Mucosa of stomach (tissue), 1 donor: ENCODE measurements at regions not wholly inside any gene's neighbourhood (a gene's known extent, or its start where the extent isn't known, plus 50 kb on each side); places are given as distances from the start of the nearest gene placed in this dataset.
"Not testable (repeated sequence)": the region's sequence is repeated elsewhere in the genome, so short reads cannot be mapped to it uniquely, and the experiment has no call there.

Source experiments
- H3K27me3 ChIP-seq: one replicate; pipeline ENCODE4 v1.7.0; 2013; ENCODE audit warnings: mild to moderate bottlenecking, low read length; ENCODE audit not compliant: control insufficient read depth, insufficient read depth
- H3K36me3 ChIP-seq: one replicate; pipeline ENCODE4 v1.7.0; 2013; ENCODE audit warnings: low read length; ENCODE audit not compliant: control insufficient read depth, insufficient read depth
- H3K4me1 ChIP-seq: one replicate; pipeline ENCODE4 v1.7.0; 2013; ENCODE audit warnings: mild to moderate bottlenecking, low read length; ENCODE audit not compliant: control insufficient read depth, insufficient read depth
- H3K4me3 ChIP-seq: one replicate; pipeline ENCODE4 v1.7.0; 2013; ENCODE audit warnings: low read length
- H3K9ac ChIP-seq: one replicate; pipeline ENCODE4 v1.7.0; 2013; ENCODE audit warnings: mild to moderate bottlenecking, low read length, moderate library complexity
- H3K9me3 ChIP-seq: one replicate; pipeline ENCODE4 v1.7.0; 2013; ENCODE audit warnings: mild to moderate bottlenecking, low read length, moderate library complexity; ENCODE audit not compliant: control insufficient read depth
- donor health status: Pancreatic carcinoma.

GRCh38 chr1:185533596-185533995, 200.6 kb upstream of the HMCN1 start:
- Histone ChIP-seq H3K9me3 (no peaks in the 10 kb centered on the region), H3K9ac (no peak overlapping the region), H3K4me3 (no peak overlapping the region), H3K4me1 (no peaks in the 10 kb centered on the region), H3K27me3 (no peaks in the 10 kb centered on the region), H3K36me3 (no peaks in the 10 kb centered on the region)

- no peak overlapping the region for H3K9ac ChIP-seq
- no peak overlapping the region for H3K4me3 ChIP-seq
- no peaks in the 10 kb centered on the region for H3K36me3 ChIP-seq
- H3K9me3 ChIP-seq = no peaks in the 10 kb centered on the region
- H3K27me3 ChIP-seq = no peaks in the 10 kb centered on the region
- no peaks in the 10 kb centered on the region for H3K4me1 ChIP-seq
Observed at GRCh38 chr1:185532856-185533255, 201.3 kb upstream of the HMCN1 start.

GRCh38 chr1:185531838-185532237, 202.4 kb upstream of the HMCN1 start:
- Histone ChIP-seq H3K4me3 (no peak overlapping the region), H3K9me3 (no peaks in the 10 kb centered on the region), H3K36me3 (no peaks in the 10 kb centered on the region), H3K9ac (no peak overlapping the region), H3K27me3 (no peaks in the 10 kb centered on the region), H3K4me1 (no peaks in the 10 kb centered on the region)

GRCh38 chr1:185530215-185530614, 204.0 kb upstream of the HMCN1 start:
- Histone ChIP-seq H3K4me3 (no peak overlapping the region), H3K4me1 (no peaks in the 10 kb centered on the region), H3K36me3 (no peaks in the 10 kb centered on the region), H3K9me3 (no peaks in the 10 kb centered on the region), H3K27me3 (no peaks in the 10 kb centered on the region), H3K9ac (no peak overlapping the region)

GRCh38 chr1:185529673-185530072, 204.5 kb upstream of the HMCN1 start:
- no peak overlapping the region for H3K4me3 ChIP-seq
- H3K4me1 ChIP-seq = no peaks in the 10 kb centered on the region
- no peak overlapping the region for H3K9ac ChIP-seq
- no peaks in the 10 kb centered on the region for H3K27me3 ChIP-seq
- H3K9me3 ChIP-seq = no peaks in the 10 kb centered on the region
- no peaks in the 10 kb centered on the region for H3K36me3 ChIP-seq

GRCh38 chr1:185528084-185528676, 206.0 kb upstream of the HMCN1 start:
- no peaks in the 10 kb centered on the region for H3K27me3 ChIP-seq
- H3K9me3 ChIP-seq = no peaks in the 10 kb centered on the region

GRCh38 chr1:185526344-185527307, 207.6 kb upstream of the HMCN1 start:
- Histone ChIP-seq H3K9ac (no peak overlapping the region), H3K9me3 (no peaks in the 10 kb centered on the region), H3K36me3 (no peaks in the 10 kb centered on the region), H3K27me3 (no peaks in the 10 kb centered on the region), H3K4me3 (no peak overlapping the region), H3K4me1 (no peaks in the 10 kb centered on the region)

More at GRCh38 chr1:185528084-185528676, 206.0 kb upstream of the HMCN1 start:
- Histone ChIP-seq H3K4me1 (no peaks in the 10 kb centered on the region), H3K36me3 (no peaks in the 10 kb centered on the region), H3K9ac (no peak overlapping the region), H3K4me3 (no peak overlapping the region)

- Histone ChIP-seq H3K27me3 (no peaks in the 10 kb centered on the region), H3K9ac (no peak overlapping the region), H3K9me3 (no peaks in the 10 kb centered on the region), H3K36me3 (no peaks in the 10 kb centered on the region), H3K4me1 (no peaks in the 10 kb centered on the region), H3K4me3 (no peak overlapping the region)
Observed at GRCh38 chr1:185520188-185520920, 203.3 kb upstream of the IVNS1ABP start.

- H3K36me3 ChIP-seq = no peaks in the 10 kb centered on the region
- no peaks in the 10 kb centered on the region for H3K9me3 ChIP-seq
- no peak overlapping the region for H3K4me3 ChIP-seq
- no peaks in the 10 kb centered on the region for H3K27me3 ChIP-seq
- no peaks in the 10 kb centered on the region for H3K4me1 ChIP-seq
- no peak overlapping the region for H3K9ac ChIP-seq
Observed at GRCh38 chr1:185517808-185518419, 200.9 kb upstream of the IVNS1ABP start.

GRCh38 chr1:185517301-185517700, 200.3 kb upstream of the IVNS1ABP start:
- H3K4me3 ChIP-seq, H3K9ac ChIP-seq: not testable (repeated sequence)

GRCh38 chr1:185515696-185516095, 198.7 kb upstream of the IVNS1ABP start:
- Histone ChIP-seq H3K4me1 (no peaks in the 10 kb centered on the region), H3K9ac (no peak overlapping the region), H3K9me3 (no peaks in the 10 kb centered on the region), H3K27me3 (no peaks in the 10 kb centered on the region), H3K4me3 (no peak overlapping the region), H3K36me3 (no peaks in the 10 kb centered on the region)

More at GRCh38 chr1:185517301-185517700, 200.3 kb upstream of the IVNS1ABP start:
- not testable (repeated sequence) for H3K27me3 ChIP-seq, H3K4me1 ChIP-seq, H3K36me3 ChIP-seq, H3K9me3 ChIP-seq
